Left cardiac atrium (tissue), 4 donors: ENCODE measurements at regions not wholly inside any gene's neighbourhood (a gene's known extent, or its start where the extent isn't known, plus 50 kb on each side); places are given as distances from the start of the nearest gene placed in this dataset.
A peak's percentile ranks its signal among the peaks of the same experiment; 100 is the strongest.

Experiments
- ATAC-seq, 2 donors: fragments of 200-7000 bp; cut with Tn5 transposase; one replicate each; pipeline ENCODE4 v1.9.1; 2020; ENCODE audit warnings: mild to moderate bottlenecking in 2 of 2, moderate library complexity in 2 of 2
- DNase-seq: peaks from one replicate; pipeline ENCODE4 v3.0.0-alpha.2; 2020
- intact Hi-C, 2 donors: fragments of 100-400 bp; cut with DNase I; formaldehyde crosslinking; loops; one replicate each; pipeline versions ENCODE4 v1.14.1 to v1.15.1; 2022 to 2023
- donor health status: DM: no; HTN: yes; CAD: no.
- donor health status: DM: no; HTN: yes; CAD: no; lungs with severe emphysema.
- donor health status: DM: yes; HTN: yes; CAD: no.
- donor health status: Dilated cardiomyopathy.

DNA sequence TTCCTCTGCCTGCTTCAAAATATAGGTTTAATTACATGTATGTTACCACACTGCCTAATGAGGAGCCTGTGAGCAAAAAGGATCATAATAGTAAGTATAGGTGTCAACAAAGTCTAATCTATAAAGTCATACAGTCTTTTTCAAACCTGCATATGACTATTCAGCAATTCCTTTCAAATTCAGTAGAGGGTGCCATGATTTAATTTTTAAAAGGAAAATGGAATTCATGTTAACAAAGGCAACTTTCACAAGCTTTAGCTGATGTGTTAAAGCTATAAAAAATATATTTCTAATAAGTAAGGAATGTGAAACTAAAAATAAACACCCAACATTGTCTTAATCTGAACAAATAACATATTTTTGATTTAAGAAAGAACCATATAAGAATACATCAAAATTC, 52.1 kb downstream of the MPP7 start:
- DNase-seq (no peak), ATAC-seq (no peak)
- intact Hi-C loops, result loop anchor here (2.0 to 5.0 kb wide), 2 partner anchors 132 kb away; no protein-coding TSS in a partner anchor

GRCh38 chr10:28250358-28250757, 52.5 kb downstream of the MPP7 start:
- intact Hi-C loops, result loop anchor here (2.0 to 5.0 kb wide), 2 partner anchors 132 kb away; no protein-coding TSS in a partner anchor
- ATAC-seq (no peak), DNase-seq (no peak)

DNA sequence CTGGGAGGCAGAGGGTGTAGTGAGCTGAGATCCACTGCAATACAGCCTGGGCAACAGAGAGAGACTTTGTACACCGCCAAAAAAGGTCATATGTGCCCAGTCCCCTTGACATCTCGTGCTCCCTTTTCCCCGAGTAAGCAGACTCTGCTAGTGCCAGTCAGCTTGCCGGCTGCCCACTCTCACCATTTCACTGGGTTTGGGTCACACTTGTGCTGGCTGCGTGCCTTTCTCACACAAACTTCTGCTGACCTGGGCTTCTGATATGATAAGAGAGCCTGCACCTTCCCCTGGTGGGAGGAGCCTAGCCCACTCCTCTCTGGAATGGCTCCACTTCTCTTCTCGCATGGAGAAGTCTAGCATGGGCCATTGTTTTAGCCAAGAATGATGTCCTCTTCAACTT, 53.4 kb downstream of the MPP7 start:
- no peak for ATAC-seq
- intact Hi-C loops, result no loop called here
- DNase-seq, result no peak

DNA sequence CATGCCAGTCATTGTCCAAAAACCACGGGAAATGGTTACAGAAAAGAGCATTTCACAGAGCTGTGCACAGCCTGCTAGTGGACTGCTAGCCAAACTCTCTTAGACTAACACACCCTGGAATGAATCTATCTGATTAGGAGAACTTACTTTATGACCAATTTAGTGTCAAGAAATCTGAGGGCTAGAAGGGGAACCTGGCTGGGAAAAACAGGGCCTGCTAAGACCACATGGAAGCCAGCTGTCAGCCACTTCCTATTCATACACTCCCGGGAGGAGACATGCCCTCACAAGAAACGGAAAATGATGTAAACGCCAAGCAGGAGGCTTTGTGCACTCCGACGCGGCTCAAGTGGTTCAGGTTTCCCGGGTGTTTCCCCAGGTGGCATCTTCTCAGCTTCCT, 54.8 kb downstream of the MPP7 start:
- intact Hi-C loops, result no loop called here
- no peak for DNase-seq

DNA sequence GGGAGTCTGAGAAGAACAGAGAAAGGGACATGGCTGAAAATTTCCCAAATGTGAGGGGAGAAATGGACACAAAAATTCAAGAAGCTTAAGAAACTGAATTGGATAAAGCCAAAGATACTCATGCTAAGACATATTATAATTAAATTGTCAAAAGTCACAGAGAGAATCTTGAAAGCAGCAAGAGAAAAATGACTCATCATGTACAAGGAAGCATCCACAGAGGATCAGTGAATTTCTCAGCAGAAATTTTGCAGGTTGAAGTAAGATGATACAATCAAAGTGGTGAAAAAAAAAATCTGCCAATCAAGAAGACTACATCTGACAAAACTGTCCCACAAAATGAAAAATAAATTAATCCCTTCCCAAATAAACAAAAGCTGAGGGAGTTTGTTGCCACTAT, 56.8 kb downstream of the MPP7 start:
- DNase-seq, result no peak
- ATAC-seq, result no peak
- intact Hi-C loops, result no loop called here

More for the DNA sequence above, 54.8 kb downstream of the MPP7 start:
- ATAC-seq, result peak in 1 of 2 donors; percentile 62

GRCh38 chr10:28243923-28244322, 58.9 kb downstream of the MPP7 start:
- DNase-seq (no peak), ATAC-seq (no peak)
- intact Hi-C loops, result loop anchor here in 1 of 2 donors (5.0 kb wide), 2 partner anchors 687 to 797 kb away; no protein-coding TSS in a partner anchor

DNA sequence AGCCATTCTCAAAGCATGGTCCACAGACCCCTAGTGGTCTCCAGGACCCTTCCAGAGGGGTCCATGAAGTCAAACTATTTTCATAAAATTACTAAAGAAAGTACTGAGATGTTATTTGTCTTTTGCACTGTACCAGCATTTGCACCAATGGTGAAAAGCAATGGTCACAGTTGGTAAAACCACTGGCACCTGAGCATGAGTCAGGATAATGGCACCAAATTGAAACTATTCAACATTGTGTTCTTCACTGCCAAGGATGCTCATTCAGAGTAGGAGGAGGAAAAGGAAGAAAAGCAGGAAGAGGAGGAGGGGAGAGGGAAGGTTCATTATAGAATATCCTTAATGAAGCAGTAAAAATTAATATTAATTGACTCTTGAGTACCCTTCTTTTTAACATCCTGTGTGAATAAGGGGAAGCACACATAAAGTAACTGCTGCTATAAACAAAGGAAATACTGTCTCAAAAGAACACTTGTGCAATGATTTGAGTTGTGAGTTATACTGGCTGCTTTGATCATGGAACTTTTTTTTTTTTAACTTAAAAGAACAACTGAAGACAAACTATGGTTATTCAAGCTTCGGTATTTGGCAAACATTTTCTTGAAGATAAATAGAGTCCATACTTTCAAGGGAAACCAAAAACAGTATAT, 60.2 kb downstream of the MPP7 start:
- intact Hi-C loops, result loop anchor here in 1 of 2 donors (5.0 kb wide), 2 partner anchors 685 to 795 kb away; no protein-coding TSS in a partner anchor
- DNase-seq (no peak), ATAC-seq (no peak)

DNA sequence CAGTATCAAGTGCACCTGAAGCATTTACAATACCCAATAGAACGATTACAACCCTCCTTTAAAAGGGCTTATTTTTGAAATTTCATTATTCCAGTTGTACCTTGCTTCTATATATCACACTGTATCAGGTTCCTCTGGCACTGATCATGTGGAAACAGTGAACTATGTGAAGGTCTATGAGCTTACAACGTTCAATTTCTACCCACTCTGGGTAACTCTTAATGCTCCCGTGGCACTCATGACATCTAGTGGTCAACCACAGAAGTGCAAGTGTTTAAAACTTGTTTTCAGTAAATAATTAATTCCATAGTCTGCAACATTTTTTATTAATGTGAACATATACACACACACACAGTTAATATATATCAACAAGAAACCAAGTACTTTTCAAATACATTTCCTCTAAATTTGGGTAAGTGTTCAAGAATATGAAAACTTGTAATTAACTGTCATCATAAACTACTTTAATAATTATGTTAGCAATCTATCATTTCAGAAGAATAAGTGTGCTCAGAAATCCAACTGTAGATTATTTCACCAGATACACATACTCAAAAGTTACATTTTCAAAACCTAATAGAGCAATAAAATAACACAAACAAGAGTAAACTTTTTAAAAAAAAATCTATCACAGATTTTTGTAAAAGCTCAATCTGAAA, 61.0 kb downstream of the MPP7 start:
- intact Hi-C loops, result loop anchor here in 1 of 2 donors (5.0 kb wide), 2 partner anchors 685 to 795 kb away; no protein-coding TSS in a partner anchor
- DNase-seq, result no peak

GRCh38 chr10:28240400-28240799, 62.5 kb downstream of the MPP7 start:
- intact Hi-C loops, result loop anchor here in 1 of 2 donors (5.0 kb wide), 2 partner anchors 683 to 793 kb away; no protein-coding TSS in a partner anchor
- ATAC-seq (no peak), DNase-seq (no peak)

More for the DNA sequence above, 61.0 kb downstream of the MPP7 start:
- ATAC-seq, result peak; percentile 79 to 82

DNA sequence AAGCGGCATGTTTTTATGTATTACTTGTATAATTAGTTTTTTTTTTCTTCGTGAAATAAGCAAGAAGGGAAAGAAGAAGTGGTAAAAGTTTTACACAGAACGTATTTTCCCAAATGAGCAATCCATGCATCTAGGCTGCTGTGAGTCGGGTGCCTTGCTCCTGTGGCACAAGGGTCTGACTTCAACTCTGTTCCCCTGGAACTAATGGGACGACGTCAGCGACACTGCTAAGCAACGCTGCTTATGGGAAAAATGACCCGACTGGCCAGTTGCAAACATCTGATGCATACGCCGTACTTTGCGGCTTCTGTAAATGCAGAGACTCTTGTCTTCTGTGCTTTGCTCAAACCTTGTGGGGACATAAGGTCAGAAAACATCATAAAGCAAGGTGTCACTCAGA, 66.3 kb downstream of the MPP7 start:
- DNase-seq (no peak), ATAC-seq (no peak)
- intact Hi-C loops, result loop anchor here in 1 of 2 donors (5.0 kb wide), 1 partner anchor 494 kb away; no protein-coding TSS in a partner anchor

DNA sequence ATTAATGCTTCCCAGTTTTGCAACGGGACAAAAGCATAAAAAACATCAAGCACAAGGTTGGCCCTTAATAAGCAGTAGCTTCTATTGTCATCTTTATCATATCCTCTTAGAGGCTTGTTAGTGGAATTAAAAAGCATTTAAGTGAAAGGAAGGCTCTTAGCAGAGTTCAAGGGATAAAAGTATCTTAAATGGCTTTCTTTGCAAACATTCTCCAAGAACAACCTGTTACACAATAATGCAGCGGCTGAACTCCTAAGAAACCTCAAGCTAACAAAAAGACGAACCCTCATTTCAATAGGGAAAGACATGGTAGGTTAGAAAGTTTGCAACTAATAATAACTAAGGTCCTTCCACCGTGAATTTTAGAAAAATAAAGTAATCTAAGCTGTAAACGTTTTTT, 82.1 kb downstream of the MPP7 start:
- intact Hi-C loops, result no loop called here
- ATAC-seq (no peak), DNase-seq (no peak)

GRCh38 chr10:28219251-28219650, 83.6 kb downstream of the MPP7 start:
- ATAC-seq (no peak), DNase-seq (no peak)
- intact Hi-C loops, result no loop called here

GRCh38 chr10:28217848-28218247, 85.0 kb downstream of the MPP7 start:
- DNase-seq, result no peak
- ATAC-seq, result peak in 1 of 2 donors; percentile 84
- intact Hi-C loops, result no loop called here

GRCh38 chr10:28215930-28216329, 86.9 kb downstream of the MPP7 start:
- DNase-seq (no peak), ATAC-seq (no peak)
- intact Hi-C loops, result no loop called here

DNA sequence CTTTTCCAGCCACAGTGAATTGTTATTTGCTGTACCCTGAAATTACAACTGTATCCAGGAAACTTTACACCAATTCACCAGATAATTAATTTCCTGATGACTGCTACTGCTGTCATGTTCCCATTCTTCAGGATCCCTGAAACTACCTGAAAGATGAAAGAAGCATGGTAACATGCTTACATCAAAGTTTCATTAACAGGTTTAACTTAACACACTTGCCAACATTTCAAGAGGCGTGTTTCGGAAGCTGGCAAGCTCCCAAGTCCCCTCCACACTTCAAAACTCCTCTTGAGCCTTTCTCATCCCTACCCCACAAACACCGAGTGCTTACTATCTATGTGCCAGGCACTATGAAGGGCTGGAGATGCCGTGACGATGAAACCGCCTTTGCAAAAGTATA, 88.6 kb downstream of the MPP7 start:
- intact Hi-C loops, result no loop called here
- DNase-seq, result no peak
- no peak for ATAC-seq

DNA sequence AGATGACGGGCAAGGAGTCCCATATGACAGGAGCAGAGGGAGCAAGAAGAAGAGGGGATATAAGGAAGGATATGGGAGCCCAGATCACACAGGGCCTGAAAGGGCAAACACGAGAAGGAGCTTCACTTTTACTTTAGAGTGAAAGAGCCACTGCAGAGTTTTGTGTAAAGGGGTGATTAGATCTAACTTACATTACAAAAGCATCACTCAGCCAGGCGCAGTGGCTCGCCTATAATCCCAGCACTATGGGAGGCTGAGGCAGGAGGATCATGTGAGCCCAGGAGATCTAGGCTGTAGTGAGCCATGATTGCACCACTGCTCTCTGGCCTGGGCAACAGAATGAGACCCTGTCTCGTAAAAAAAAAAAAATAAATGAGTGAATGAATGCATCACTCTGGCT, 91.1 kb downstream of the MPP7 start:
- DNase-seq (no peak), ATAC-seq (no peak)
- intact Hi-C loops, result no loop called here

GRCh38 chr10:28207799-28208198, 95.1 kb downstream of the MPP7 start:
- no peak for ATAC-seq
- intact Hi-C loops, result no loop called here
- no peak for DNase-seq

DNA sequence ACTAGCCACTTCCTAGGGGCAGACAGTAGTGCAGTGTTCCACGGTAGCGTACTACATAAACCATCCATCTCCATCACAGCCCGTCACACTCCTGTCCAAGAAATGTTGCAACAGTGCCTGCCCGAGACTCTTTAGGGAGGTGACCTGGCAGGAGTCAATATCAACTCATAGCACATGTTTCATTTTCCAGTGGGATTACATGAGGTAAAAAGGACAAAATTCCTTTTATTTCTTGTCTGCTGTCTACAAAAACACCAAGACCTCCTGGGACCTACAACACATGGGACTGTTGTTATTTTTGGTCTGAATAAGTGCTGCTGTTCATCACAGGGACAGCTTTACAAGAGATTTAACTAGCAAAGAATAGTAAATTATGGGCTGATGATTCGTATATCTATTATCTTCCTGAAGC, 99.9 kb downstream of the MPP7 start:
- peak; percentile 84 to 97 for ATAC-seq
- DNase-seq, result peak; percentile 25
- intact Hi-C loops, result no loop called here

- DNase-seq (no peak), ATAC-seq (no peak)
- intact Hi-C loops, result no loop called here
These were observed 101.2 kb downstream of the MPP7 start for GRCh38 chr10:28201410-28202400.
